GM18511 (cell line): ENCODE measurements at regions not wholly inside any gene's neighbourhood (a gene's known extent, or its start where the extent isn't known, plus 50 kb on each side); places are given as distances from the start of the nearest gene placed in this dataset.
"Not testable (repeated sequence)": the region's sequence is repeated elsewhere in the genome, so short reads cannot be mapped to it uniquely, and the experiment has no call there.

ENCODE experiments used
- ATAC-seq: cut with Tn5 transposase; IDR thresholded peaks from one replicate; pipeline ENCODE4 v1.9.1; 2021; ENCODE audit warnings: mild to moderate bottlenecking, moderate library complexity; ENCODE audit not compliant: unreplicated experiment

- no peak for ATAC-seq
Observed at GRCh38 chr1:9440763-9441194, 98.5 kb upstream of the SLC25A33 start.

DNA sequence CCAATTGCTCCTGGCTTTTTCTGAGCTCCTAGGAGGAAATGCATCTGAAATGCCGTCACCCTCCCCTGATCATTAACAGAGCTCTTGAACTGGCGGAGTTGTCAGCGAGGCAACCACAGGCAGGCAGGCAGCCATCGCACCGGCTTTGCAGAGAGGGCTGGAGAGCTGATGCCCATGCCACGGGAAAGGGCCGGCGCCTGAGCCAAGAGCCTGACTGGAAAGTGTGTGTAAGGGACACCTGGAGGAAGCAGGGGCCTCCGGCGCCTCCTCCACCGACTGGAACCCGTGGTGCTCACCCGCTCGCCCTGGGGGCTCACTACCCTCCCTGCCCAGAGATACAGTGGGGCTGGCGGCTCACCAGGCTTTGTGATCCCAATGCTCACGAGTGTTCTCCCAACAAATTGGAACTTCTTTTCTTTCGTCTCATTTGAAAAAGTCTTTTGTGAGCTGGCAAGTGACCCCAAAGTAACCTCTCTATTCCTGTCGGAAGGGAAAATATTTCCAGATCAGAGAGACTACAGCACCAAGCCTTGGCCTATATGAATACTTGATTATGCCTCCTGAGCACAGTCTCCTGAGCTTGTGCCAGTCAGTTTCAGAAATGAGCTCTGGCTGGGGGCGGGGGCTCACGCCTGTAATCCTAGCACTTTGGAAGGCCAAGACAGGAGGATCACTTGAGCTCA lies 97.7 kb upstream of the SLC25A33 start:
- no peak for ATAC-seq

- no peak for ATAC-seq
Observed at GRCh38 chr1:9442278-9442846, 96.9 kb upstream of the SLC25A33 start.

DNA sequence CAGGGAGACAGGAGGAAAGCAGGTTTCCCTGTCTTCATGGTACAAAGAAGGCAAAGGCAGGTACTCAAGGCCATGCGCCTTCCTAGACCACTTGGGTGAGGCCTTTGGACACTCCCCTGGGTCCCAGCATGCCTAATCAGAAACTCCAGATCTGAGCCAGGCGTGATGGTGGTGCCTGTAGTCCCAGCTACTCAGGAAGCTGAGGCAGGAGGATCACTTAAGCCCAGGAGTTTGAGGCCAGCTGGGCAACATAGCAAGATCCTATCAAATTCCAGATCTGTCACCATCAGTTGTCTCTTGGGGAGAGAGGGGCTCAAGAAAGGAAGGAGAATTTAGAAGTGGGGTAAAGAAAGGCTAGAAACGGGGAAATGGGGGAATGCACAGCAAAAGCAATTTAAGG lies 96.3 kb upstream of the SLC25A33 start:
- no peak for ATAC-seq

GRCh38 chr1:9443913-9444445 lies 95.3 kb upstream of the SLC25A33 start:
- no peak for ATAC-seq

DNA sequence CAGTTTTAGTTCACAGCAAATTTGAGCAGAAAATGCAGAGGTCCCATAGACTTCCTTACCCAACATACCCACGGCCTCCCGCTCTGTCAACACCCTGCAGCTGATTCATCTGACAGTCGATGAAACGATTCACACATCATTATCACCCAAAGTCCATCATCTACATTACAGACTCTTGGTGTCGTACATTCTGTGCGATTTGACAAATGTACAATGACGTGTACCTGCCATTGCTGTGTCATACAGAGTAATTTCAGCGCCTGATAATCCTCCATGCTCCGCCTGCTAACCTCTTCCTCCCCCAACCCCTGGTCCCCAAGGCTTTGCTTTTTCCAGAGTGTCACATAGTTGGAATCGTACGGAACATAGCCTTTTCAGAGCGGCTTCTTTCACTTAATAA lies 94.7 kb upstream of the SLC25A33 start:
- ATAC-seq = no peak

DNA sequence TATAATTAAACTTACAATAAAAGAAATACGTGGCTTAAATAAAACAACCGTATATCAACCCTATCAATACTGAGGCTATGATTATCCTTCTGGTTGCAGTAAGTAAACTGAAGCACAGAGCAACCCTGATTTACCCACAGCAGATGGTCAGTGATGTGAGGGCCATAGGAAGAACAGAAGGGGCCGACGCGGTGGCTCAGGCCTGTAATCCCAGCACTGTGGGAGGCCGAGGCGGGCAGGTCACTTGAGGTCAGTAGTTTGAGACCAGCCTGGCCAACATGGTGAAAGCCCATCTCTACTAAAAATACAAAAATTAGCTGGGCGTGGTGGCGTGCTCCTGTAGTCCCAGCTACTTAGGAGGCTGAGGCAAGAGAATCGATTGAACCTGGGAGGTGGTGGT lies 94.2 kb upstream of the SLC25A33 start:
- ATAC-seq = not testable (repeated sequence)

GRCh38 chr1:9447215-9447960 lies 91.9 kb upstream of the SLC25A33 start:
- no peak for ATAC-seq

GRCh38 chr1:9448132-9449109 lies 90.8 kb upstream of the SLC25A33 start:
- ATAC-seq = no peak

DNA sequence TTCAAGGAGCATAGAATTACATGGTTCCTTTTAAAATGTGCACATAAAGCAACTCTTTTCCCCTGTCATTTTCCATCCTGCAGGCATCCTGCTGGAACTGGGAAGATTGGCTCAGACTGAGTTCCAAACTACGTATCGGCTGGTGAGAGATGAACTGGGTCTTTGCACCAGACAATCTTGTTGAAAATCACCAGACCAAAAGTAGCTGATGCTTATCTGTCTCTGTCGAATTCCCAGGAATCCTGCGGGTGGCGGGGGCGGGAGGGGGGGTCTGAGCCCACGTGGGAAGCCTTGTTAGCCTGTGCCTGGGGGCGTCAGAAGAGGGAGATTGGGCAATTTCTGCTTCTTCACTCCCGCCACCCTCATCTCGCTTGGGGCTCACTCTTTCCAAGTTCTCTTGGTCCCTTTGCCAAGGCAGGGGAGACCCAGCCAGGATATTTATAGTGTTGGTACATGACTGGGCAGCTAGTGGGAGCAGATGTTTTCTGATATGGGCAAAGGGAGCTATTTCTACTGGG lies 90.1 kb upstream of the SLC25A33 start:
- no peak for ATAC-seq

DNA sequence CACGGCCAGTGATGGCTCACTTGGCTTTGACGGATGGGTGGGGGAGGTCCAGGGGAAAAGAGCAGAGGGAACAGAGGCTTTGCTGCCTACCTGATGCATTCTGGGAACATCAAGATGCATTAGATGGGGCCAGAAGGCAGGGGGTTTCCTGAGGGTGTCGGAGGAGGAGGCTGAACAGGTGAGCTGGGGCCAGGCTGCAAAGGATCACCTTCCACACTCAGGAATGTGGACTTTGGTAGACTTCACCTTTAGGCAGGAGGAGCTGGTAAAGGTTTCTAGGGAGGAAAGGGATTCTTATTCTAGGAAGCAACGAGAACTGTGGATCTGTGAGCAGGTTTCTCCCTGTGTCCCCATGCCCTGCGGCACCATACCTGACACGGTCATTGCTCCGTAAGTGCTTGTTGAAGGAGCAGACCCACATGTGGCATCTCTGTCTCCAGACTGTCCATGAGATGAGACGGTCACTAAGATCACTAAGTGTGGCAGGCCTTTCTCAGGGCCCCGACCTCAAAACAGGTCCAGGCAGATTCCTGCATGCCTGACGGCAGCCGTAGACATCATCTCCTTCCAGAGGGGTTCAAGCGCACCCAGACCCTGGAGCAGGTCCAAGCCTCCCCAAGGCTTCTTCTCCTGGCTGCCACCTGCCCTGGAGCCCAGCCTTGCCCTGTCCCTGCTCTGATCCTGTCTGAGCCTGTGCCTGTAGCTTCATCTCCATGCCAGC lies 89.1 kb upstream of the SLC25A33 start:
- ATAC-seq = no peak

- no peak for ATAC-seq
Observed at GRCh38 chr1:9451081-9451480, 88.2 kb upstream of the SLC25A33 start.

GRCh38 chr1:9452516-9453140 lies 86.6 kb upstream of the SLC25A33 start:
- no peak for ATAC-seq

DNA sequence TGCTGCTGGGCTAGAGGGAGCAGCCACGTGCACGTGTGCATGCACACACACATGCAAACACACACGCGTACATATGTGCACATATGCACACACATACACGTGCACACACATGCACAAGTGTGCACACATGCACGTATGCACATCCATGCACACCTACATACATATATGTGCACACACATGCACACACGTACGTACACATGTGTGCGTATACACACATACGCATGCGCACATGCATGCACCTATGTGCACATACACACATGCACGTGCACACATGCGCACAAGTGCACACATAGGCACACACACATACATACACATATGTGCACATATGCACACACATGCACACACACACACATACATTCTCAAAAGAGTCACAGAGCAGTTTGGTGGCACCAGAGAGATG lies 85.9 kb upstream of the SLC25A33 start:
- ATAC-seq = no peak

- no peak for ATAC-seq
Observed at GRCh38 chr1:9453779-9454418, 85.4 kb upstream of the SLC25A33 start.

DNA sequence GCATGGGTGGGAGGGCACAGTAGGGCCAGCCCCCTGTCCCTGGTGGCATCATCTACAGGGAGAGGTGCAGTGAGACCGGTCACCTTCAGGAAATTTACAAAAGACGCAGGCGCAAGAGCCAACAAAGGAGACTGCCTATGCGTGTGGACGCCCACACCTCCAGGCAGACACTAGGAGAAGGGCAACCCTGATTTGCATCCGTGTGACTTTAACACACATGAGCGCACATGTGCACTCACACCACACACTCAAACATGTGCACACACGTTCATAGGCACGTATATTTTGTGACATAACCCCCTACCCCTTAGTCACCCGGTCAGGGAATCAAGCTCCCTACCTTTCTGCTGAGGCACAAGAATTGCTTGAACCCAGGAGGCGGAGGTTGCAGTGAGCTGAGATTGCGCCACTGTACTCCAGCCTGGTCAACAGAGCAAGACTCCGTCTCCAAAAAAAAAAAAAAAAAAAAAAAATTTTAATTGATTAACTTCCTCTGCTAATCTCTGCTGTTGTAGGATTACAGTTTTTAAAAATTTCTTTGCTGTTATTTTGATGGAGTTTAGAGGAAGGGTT lies 84.7 kb upstream of the SLC25A33 start:
- no peak for ATAC-seq

- no peak for ATAC-seq
Observed at GRCh38 chr1:9455487-9456234, 83.6 kb upstream of the SLC25A33 start.

DNA sequence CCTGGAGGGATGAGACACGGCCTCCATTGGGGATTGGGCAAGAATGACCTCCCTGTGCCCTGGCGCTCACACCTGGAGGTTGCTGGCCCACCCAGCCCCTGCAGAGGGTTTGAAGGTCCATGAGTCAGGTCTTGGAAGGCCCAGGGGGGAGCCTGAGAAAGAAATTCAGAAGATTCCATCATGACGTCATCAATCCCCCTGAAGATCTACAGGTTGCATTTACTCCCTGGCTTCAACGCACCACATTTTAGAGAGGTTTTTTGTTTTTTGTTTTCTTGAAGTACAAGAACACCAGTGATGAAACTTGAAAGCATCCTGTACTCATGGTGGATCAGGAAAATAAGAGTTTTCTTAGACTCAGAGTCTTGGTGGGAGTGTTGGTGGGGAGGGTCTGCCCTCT lies 82.4 kb upstream of the SLC25A33 start:
- ATAC-seq = no peak
